ENCODE measurements at regions not wholly inside any gene's neighbourhood (a gene's known extent, or its start where the extent isn't known, plus 50 kb on each side); places are given as distances from the start of the nearest gene placed in this dataset.

DNA sequence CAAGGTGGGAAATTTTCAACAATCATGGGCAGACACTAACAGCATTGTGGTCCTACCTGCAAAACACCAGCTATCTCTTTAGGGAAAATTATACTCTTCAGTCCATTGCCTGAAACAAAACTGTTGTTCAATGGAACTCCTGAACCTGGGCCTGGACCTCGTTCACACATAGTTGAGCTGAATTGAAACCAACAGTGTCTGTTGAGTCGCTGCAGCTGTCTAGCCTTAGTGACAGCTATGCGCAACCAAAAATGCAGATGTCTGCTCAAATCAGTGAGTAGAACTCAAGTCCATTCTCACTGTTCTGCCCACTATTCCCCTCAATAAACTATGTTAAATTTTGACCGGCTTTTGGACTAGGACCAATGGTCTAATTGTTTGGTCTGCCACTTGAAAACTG, 286.2 kb downstream of the TFAP2A start:
- CTCF ChIA-PET: no interaction called here
- no peak for DNase-seq
- H3K4me1 Mint-ChIP-seq (ENCODE audit: low read depth, unreplicated experiment): no peaks in the 10 kb centered on the region
- no peak overlapping the region for H3K4me3 Mint-ChIP-seq (ENCODE audit: low read depth, unreplicated experiment)
- H3K9me3 Mint-ChIP-seq (ENCODE audit: low read depth, unreplicated experiment): peaks cover 3% of the 10 kb centered on the region
- TF ChIP-seq, protein P1, sequence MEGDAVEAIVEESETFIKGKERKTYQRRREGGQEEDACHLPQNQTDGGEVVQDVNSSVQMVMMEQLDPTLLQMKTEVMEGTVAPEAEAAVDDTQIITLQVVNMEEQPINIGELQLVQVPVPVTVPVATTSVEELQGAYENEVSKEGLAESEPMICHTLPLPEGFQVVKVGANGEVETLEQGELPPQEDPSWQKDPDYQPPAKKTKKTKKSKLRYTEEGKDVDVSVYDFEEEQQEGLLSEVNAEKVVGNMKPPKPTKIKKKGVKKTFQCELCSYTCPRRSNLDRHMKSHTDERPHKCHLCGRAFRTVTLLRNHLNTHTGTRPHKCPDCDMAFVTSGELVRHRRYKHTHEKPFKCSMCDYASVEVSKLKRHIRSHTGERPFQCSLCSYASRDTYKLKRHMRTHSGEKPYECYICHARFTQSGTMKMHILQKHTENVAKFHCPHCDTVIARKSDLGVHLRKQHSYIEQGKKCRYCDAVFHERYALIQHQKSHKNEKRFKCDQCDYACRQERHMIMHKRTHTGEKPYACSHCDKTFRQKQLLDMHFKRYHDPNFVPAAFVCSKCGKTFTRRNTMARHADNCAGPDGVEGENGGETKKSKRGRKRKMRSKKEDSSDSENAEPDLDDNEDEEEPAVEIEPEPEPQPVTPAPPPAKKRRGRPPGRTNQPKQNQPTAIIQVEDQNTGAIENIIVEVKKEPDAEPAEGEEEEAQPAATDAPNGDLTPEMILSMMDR (IDR thresholded peaks at IDR 0.05; ENCODE audit: unreplicated experiment): no peak
- H3K27ac Mint-ChIP-seq (ENCODE audit: unreplicated experiment): no peak overlapping the region
- intact Hi-C loops (cut with micrococcal nuclease; ENCODE audit: unreplicated experiment): no loop called here
- no peaks in the 10 kb centered on the region for H3K27me3 Mint-ChIP-seq (ENCODE audit: unreplicated experiment)
- BruUV-seq (replicated peaks): no TSS peak
- no peaks in the 10 kb centered on the region for H3K36me3 Mint-ChIP-seq (ENCODE audit: insufficient read depth, unreplicated experiment)

DNA sequence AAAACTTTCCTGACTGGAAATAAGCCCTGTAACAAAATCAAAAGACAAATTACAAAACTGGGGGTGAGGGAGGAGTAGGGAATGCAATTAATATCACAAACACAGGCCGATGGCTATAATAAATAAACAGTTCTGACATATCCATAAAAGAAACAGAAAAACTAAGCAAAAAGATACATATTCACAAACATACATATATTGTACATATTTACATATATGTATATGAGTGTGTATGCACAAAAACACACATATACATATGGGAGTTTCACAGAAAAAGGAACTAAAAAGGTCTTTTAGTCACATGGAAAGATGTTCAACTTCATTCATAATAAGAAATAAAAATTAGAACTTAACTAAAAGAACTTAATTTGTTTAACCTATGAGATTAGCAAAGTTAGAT, 292.7 kb downstream of the TFAP2A start:
- H3K4me1 Mint-ChIP-seq (ENCODE audit: low read depth, unreplicated experiment): no peaks in the 10 kb centered on the region
- no TSS peak for BruUV-seq (replicated peaks)
- H3K4me3 Mint-ChIP-seq (ENCODE audit: low read depth, unreplicated experiment): no peak overlapping the region
- CTCF ChIA-PET: no interaction called here
- no peaks in the 10 kb centered on the region for H3K9me3 Mint-ChIP-seq (ENCODE audit: low read depth, unreplicated experiment)
- H3K27ac Mint-ChIP-seq (ENCODE audit: unreplicated experiment): no peak overlapping the region
- DNase-seq: no peak
- TF ChIP-seq, protein P1 (IDR thresholded peaks at IDR 0.05; ENCODE audit: unreplicated experiment): no peak
- no peaks in the 10 kb centered on the region for H3K27me3 Mint-ChIP-seq (ENCODE audit: unreplicated experiment)
- intact Hi-C loops (cut with micrococcal nuclease; ENCODE audit: unreplicated experiment): no loop called here
- no peaks in the 10 kb centered on the region for H3K36me3 Mint-ChIP-seq (ENCODE audit: insufficient read depth, unreplicated experiment)

DNA sequence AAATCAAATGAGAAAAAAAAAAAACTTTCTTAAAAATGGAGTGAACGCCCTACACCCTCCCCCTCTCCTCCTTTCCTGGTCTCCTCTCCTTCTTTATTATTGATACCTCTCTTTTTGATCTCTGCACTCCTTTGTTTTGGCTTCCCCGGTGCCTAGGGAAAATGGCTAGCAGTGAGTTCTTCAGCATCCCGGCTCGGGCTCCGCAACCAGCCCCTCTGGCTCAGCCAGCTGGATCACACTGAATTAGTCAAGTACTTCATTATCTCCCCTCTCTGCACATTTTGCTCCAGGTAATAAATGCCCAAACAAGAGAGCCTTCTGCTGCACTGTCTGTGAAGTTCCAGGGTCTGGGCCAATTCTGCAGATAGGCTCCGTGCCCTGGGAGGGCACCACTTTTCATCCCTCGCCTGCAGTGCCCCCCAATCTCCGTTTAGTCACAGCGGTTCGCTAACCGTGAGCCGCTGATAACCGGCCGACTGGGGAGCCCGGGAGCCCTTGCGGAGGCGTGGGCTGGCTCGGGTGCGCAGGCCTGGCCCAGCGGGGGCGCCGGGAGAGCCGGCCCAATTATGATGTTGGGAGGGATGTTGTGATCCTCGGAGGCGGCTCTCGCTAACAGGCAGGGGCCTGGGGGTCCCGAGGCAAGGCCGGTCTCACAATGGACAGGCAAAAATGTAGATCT, 301.9 kb downstream of the TFAP2A start:
- no peaks in the 10 kb centered on the region for H3K27me3 Mint-ChIP-seq (ENCODE audit: unreplicated experiment)
- DNase-seq: no peak
- H3K27ac Mint-ChIP-seq (ENCODE audit: unreplicated experiment): no peak overlapping the region
- CTCF ChIA-PET: no interaction called here
- intact Hi-C loops (cut with micrococcal nuclease; ENCODE audit: unreplicated experiment): no loop called here
- no peaks in the 10 kb centered on the region for H3K4me1 Mint-ChIP-seq (ENCODE audit: low read depth, unreplicated experiment)
- no peaks in the 10 kb centered on the region for H3K36me3 Mint-ChIP-seq (ENCODE audit: insufficient read depth, unreplicated experiment)
- BruUV-seq (replicated peaks): no TSS peak
- H3K9me3 Mint-ChIP-seq (ENCODE audit: low read depth, unreplicated experiment): no peaks in the 10 kb centered on the region
- TF ChIP-seq, protein P1 (IDR thresholded peaks at IDR 0.05; ENCODE audit: unreplicated experiment): no peak
- no peak overlapping the region for H3K4me3 Mint-ChIP-seq (ENCODE audit: low read depth, unreplicated experiment)

DNA sequence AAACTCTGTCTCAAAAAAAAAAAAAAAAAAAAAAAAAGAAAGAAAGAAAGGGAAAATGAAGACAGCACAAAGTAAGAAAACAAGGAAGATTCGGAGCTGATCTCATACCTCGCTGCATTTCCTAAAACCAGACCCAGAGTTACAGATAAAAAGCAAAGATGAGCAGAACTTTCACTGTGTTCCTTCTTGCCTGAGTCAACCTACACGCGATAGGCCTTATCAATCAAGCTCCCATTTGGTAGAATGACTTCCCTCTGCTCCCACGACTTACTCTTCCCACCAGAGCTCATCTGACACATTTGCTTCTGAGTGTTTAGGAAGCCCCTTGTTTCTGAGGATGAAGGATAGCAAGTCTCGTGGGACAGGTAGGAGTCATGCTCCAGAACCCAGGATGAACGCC, 302.9 kb downstream of the TFAP2A start:
- Mint-ChIP-seq H3K36me3 (ENCODE audit: insufficient read depth, unreplicated experiment) (no peaks in the 10 kb centered on the region), H3K27me3 (ENCODE audit: unreplicated experiment) (no peaks in the 10 kb centered on the region), H3K4me1 (ENCODE audit: low read depth, unreplicated experiment) (no peaks in the 10 kb centered on the region), H3K9me3 (ENCODE audit: low read depth, unreplicated experiment) (no peaks in the 10 kb centered on the region), H3K4me3 (ENCODE audit: low read depth, unreplicated experiment) (no peak overlapping the region), H3K27ac (ENCODE audit: unreplicated experiment) (no peak overlapping the region)
- TF ChIP-seq, protein P1 (IDR thresholded peaks at IDR 0.05; ENCODE audit: unreplicated experiment): no peak
- no TSS peak for BruUV-seq (replicated peaks)
- DNase-seq: no peak
- CTCF ChIA-PET: interaction anchor here (0.6 kb wide), 1 partner anchor 323 kb away, joined by 3 read pairs; no protein-coding TSS in a partner anchor
- intact Hi-C loops (cut with micrococcal nuclease; ENCODE audit: unreplicated experiment): no loop called here
